Panc1 (cell line): ENCODE measurements at regions not wholly inside any gene's neighbourhood (a gene's known extent, or its start where the extent isn't known, plus 50 kb on each side); places are given as distances from the start of the nearest gene placed in this dataset.

Source experiments
- ATAC-seq: fragments of 200-7000 bp; cut with Tn5 transposase; 2 replicates; pipeline ENCODE4 v1.9.1; 2020; ENCODE audit warnings: mild to moderate bottlenecking, moderate library complexity
- BruUV-seq: library from RNA; stranded (reverse); fragments of 400-500 nt; replicated peaks from 2 replicates; lab custom pipeline; 2021; lab: Mats Ljungman, UMichigan
- CTCF ChIA-PET: fragments of 300-600 bp; sonication (Branson Sonifier 250); formaldehyde crosslinking; loops from one replicate; lab custom pipeline; 2022; ENCODE audit warnings: antibody characterized with exemption; lab: Charles Lee
- POLR2A ChIA-PET: fragments of 300-600 bp; sonication (Branson Sonifier 250); formaldehyde crosslinking; loops from one replicate; lab custom pipeline; 2022; ENCODE audit warnings: antibody characterized with exemption; lab: Charles Lee
- DNase-seq: peaks from one replicate; pipeline ENCODE4 v3.0.0-alpha.2; 2010; ENCODE audit warnings: low read depth, low spot score
- H3K27ac ChIP-seq: 2 replicates; pipeline ENCODE4 v1.5.1; 2011; ENCODE audit warnings: mild to moderate bottlenecking, low read length, inconsistent platforms
- H3K27me3 ChIP-seq: fragments of 200-500 bp; sonication (Bioruptor generic); 2 replicates; pipeline ENCODE4 v1.6.0; 2014; ENCODE audit warnings: low read length, inconsistent platforms; ENCODE audit not compliant: control insufficient read depth, insufficient read depth
- H3K36me3 ChIP-seq: fragments of 200-500 bp; sonication (Bioruptor generic); 2 replicates; pipeline ENCODE4 v1.5.1; 2014; ENCODE audit warnings: inconsistent platforms, mild to moderate bottlenecking, low read length, moderate library complexity; ENCODE audit not compliant: control insufficient read depth, insufficient read depth
- H3K4me1 ChIP-seq: 2 replicates; pipeline ENCODE4 v1.5.1; 2011; ENCODE audit warnings: inconsistent platforms, mild to moderate bottlenecking, low read length, moderate library complexity; ENCODE audit not compliant: control insufficient read depth, insufficient read depth
- H3K4me3 ChIP-seq, 2 experiments: 2 replicates each; pipeline ENCODE4 v1.5.1; 2011 to 2012; ENCODE audit warnings: low read depth in 2 of 2, low read length in 2 of 2, mild to moderate bottlenecking in 2 of 2, inconsistent platforms in 1 of 2, moderate library complexity in 1 of 2
- H3K9me3 ChIP-seq: fragments of 200-500 bp; sonication (Bioruptor generic); 2 replicates; pipeline ENCODE4 v1.5.1; 2014; ENCODE audit warnings: low read depth, mild to moderate bottlenecking, inconsistent platforms, low read length, moderate library complexity; ENCODE audit not compliant: control insufficient read depth, insufficient read depth
- CTCF ChIP-seq: fragments of 450-650 bp; IDR thresholded peaks from 2 replicates; pipeline ENCODE4 v1.5.1; 2017; ENCODE audit warnings: mild to moderate bottlenecking
- POLR2AphosphoS5 ChIP-seq: IDR thresholded peaks from 2 replicates; pipeline ENCODE4 v1.6.1; 2012; ENCODE audit warnings: mild to moderate bottlenecking, low read depth, low read length, moderate library complexity
- REST ChIP-seq, 2 experiments: IDR thresholded peaks; 2 replicates each; pipeline ENCODE4 v1.6.1; 2011 to 2012; ENCODE audit warnings: low read depth in 2 of 2, control low read depth in 1 of 2, low read length in 1 of 2, mild to moderate bottlenecking in 1 of 2, moderate library complexity in 1 of 2; ENCODE audit not compliant: insufficient read depth in 1 of 2
- SIN3A ChIP-seq: IDR thresholded peaks from 2 replicates; pipeline ENCODE4 v1.6.1; 2012; ENCODE audit warnings: low read depth, mild to moderate bottlenecking, low read length, moderate library complexity, borderline replicate concordance; ENCODE audit not compliant: insufficient read depth
- TCF7L2 ChIP-seq: IDR thresholded peaks from 2 replicates; pipeline ENCODE4 v1.6.1; 2011; ENCODE audit warnings: mild to moderate bottlenecking, low read depth, low read length, inconsistent platforms
- in situ Hi-C: cut with HindIII; loops from 2 replicates; pipeline ENCODE4 v1.10.0; 2016; ENCODE audit warnings: low sequenced_read_pairs, low pct_unique_long_range_greater_than_20kb
- intact Hi-C: fragments of 100-400 bp; cut with micrococcal nuclease; formaldehyde crosslinking; loops from one replicate; pipeline ENCODE4 v1.10.0; 2022; ENCODE audit not compliant: unreplicated experiment

GRCh38 chr2:163142618-163143017 is 304.1 kb upstream of the KCNH7 start:
- BruUV-seq: no TSS peak

GRCh38 chr2:163138947-163139346 is 300.4 kb upstream of the KCNH7 start:
- H3K27me3 ChIP-seq: no peaks in the 10 kb centered on the region
- H3K36me3 ChIP-seq: no peaks in the 10 kb centered on the region
- no peak for ATAC-seq
- H3K27ac ChIP-seq: no peak overlapping the region
- ChIA-PET POLR2A (no interaction called here), CTCF (no interaction called here)
- H3K9me3 ChIP-seq: no peaks in the 10 kb centered on the region
- no peak overlapping the region for H3K4me3 ChIP-seq
- intact Hi-C loops (no loop called here), in situ Hi-C loops (no loop called here)
- no peak for TF ChIP-seq POLR2AphosphoS5
- no peak for TF ChIP-seq REST (IDR thresholded peaks at IDR 0.05; ENCODE audit: insufficient read depth in 1 of 2, low read depth in 2 of 2, low read length in 1 of 2)
- no peak for TF ChIP-seq CTCF
- TF ChIP-seq TCF7L2: no peak
- no peak for TF ChIP-seq SIN3A
- BruUV-seq: no TSS peak
- no peaks in the 10 kb centered on the region for H3K4me1 ChIP-seq
- DNase-seq: no peak

More at GRCh38 chr2:163142618-163143017, 304.1 kb upstream of the KCNH7 start:
- TF ChIP-seq CTCF (no peak), REST (IDR thresholded peaks at IDR 0.05; ENCODE audit: insufficient read depth in 1 of 2, low read depth in 2 of 2, low read length in 1 of 2) (no peak), POLR2AphosphoS5 (no peak), TCF7L2 (no peak), SIN3A (no peak)
- Histone ChIP-seq H3K9me3 (no peaks in the 10 kb centered on the region), H3K27ac (no peak overlapping the region), H3K4me1 (no peaks in the 10 kb centered on the region), H3K36me3 (no peaks in the 10 kb centered on the region), H3K4me3 (no peak overlapping the region), H3K27me3 (no peaks in the 10 kb centered on the region)
- POLR2A ChIA-PET: no interaction called here
- intact Hi-C loops: no loop called here
- in situ Hi-C loops: no loop called here
- DNase-seq: no peak
- CTCF ChIA-PET: no interaction called here
- ATAC-seq: no peak
